Trophoblast cell (in vitro differentiated cells and primary cell): ENCODE measurements at regions not wholly inside any gene's neighbourhood (a gene's known extent, or its start where the extent isn't known, plus 50 kb on each side); places are given as distances from the start of the nearest gene placed in this dataset.
"Not testable (repeated sequence)": the region's sequence is repeated elsewhere in the genome, so short reads cannot be mapped to it uniquely, and the experiment has no call there.

ENCODE experiments used
- DNase-seq, 2 donors: peaks; one replicate each; pipeline ENCODE4 v3.0.0-alpha.2; 2016
- H2AFZ ChIP-seq: 2 replicates; pipeline ENCODE4 v1.6.1; 2013; ENCODE audit warnings: low read length, moderate library complexity, mild to moderate bottlenecking; ENCODE audit not compliant: insufficient read depth, poor library complexity
- H2AK5ac ChIP-seq: 2 replicates; pipeline ENCODE4 v1.6.1; 2013; ENCODE audit warnings: mild to moderate bottlenecking, low read length
- H2BK120ac ChIP-seq: 2 replicates; pipeline ENCODE4 v1.6.1; 2013; ENCODE audit warnings: low read length, mild to moderate bottlenecking, moderate library complexity; ENCODE audit not compliant: insufficient read depth, poor library complexity
- H2BK12ac ChIP-seq: 2 replicates; pipeline ENCODE4 v1.6.1; 2013; ENCODE audit warnings: mild to moderate bottlenecking, low read length, moderate library complexity
- H2BK5ac ChIP-seq: 2 replicates; pipeline ENCODE4 v1.6.1; 2013; ENCODE audit warnings: low read length, low read depth, moderate library complexity, mild to moderate bottlenecking; ENCODE audit not compliant: poor library complexity
- H3K14ac ChIP-seq: 2 replicates; pipeline ENCODE4 v1.6.1; 2013; ENCODE audit warnings: mild to moderate bottlenecking, low read length
- H3K18ac ChIP-seq: 2 replicates; pipeline ENCODE4 v1.6.1; 2013; ENCODE audit warnings: mild to moderate bottlenecking, low read length
- H3K23ac ChIP-seq: 2 replicates; pipeline ENCODE4 v1.6.1; 2013; ENCODE audit warnings: low read length
- H3K27ac ChIP-seq: 2 replicates; pipeline ENCODE4 v1.5.1; 2013; ENCODE audit warnings: low read depth, mild to moderate bottlenecking, inconsistent platforms, low read length, moderate library complexity
- H3K27me3 ChIP-seq: 2 replicates; pipeline ENCODE4 v1.6.1; 2013; ENCODE audit warnings: inconsistent platforms, mild to moderate bottlenecking, low read length, moderate library complexity; ENCODE audit not compliant: insufficient read depth
- H3K36me3 ChIP-seq, 2 experiments: 1 replicate in 1 of 2; 2 replicates in 1 of 2; pipeline ENCODE4 v1.6.1; 2013; ENCODE audit warnings: low read length in 2 of 2, mild to moderate bottlenecking in 2 of 2, moderate library complexity in 1 of 2; ENCODE audit not compliant: insufficient read depth in 2 of 2, control insufficient read depth in 1 of 2
- H3K4ac ChIP-seq: 2 replicates; pipeline ENCODE4 v1.6.1; 2013; ENCODE audit warnings: low read depth, mild to moderate bottlenecking, low read length, moderate library complexity
- H3K4me1 ChIP-seq, 2 experiments: 1 replicate in 1 of 2; 2 replicates in 1 of 2; pipeline ENCODE4 v1.6.1; 2013; ENCODE audit warnings: low read length in 2 of 2, mild to moderate bottlenecking in 2 of 2, moderate library complexity in 1 of 2; ENCODE audit not compliant: insufficient read depth in 2 of 2, control insufficient read depth in 1 of 2
- H3K4me2 ChIP-seq: 2 replicates; pipeline ENCODE4 v1.6.1; 2013; ENCODE audit warnings: inconsistent platforms, mild to moderate bottlenecking, low read length, moderate library complexity
- H3K4me3 ChIP-seq: 2 replicates; pipeline ENCODE4 v1.5.1; 2013; ENCODE audit warnings: mild to moderate bottlenecking, low read depth, low read length, inconsistent platforms
- H3K79me1 ChIP-seq: one replicate; pipeline ENCODE4 v1.6.1; 2013; ENCODE audit warnings: low read length
- H3K79me2 ChIP-seq: 2 replicates; pipeline ENCODE4 v1.6.1; 2013; ENCODE audit warnings: low read length, mild to moderate bottlenecking; ENCODE audit not compliant: control insufficient read depth, insufficient read depth, poor library complexity
- H3K9ac ChIP-seq: 2 replicates; pipeline ENCODE4 v1.6.1; 2013; ENCODE audit warnings: mild to moderate bottlenecking, low read length
- H3K9me3 ChIP-seq: 2 replicates; pipeline ENCODE4 v1.6.1; 2013; ENCODE audit warnings: low read depth, mild to moderate bottlenecking, control low read depth, inconsistent platforms, low read length; ENCODE audit not compliant: insufficient read depth
- H4K12ac ChIP-seq: 2 replicates; pipeline ENCODE4 v1.6.1; 2013; ENCODE audit warnings: low read depth, mild to moderate bottlenecking, low read length, moderate library complexity
- H4K8ac ChIP-seq: 2 replicates; pipeline ENCODE4 v1.6.1; 2013; ENCODE audit warnings: low read depth, mild to moderate bottlenecking, low read length, moderate library complexity
- H4K91ac ChIP-seq: one replicate; pipeline ENCODE4 v1.6.1; 2013; ENCODE audit warnings: low read depth, mild to moderate bottlenecking, low read length, moderate library complexity
- WGBS: extraction: QIAGEN DNeasy Blood & Tissue Kit; methylation state at CpG from one replicate; pipeline ENCODE4 v1.1.7; 2013; ENCODE audit warnings: missing lambda C conversion rate; ENCODE audit not compliant: insufficient read length, insufficient coverage; ENCODE audit errors: extremely low coverage; 5-methylcytosine and 5-hydroxymethylcytosine counted together

GRCh38 chr2:175247159-175247558 is 65.6 kb upstream of the ATP5MC3 start:
- H3K27ac ChIP-seq: no peak overlapping the region
- no peak overlapping the region for H3K18ac ChIP-seq
- H3K4me2 ChIP-seq: no peak overlapping the region
- H3K4me3 ChIP-seq: no peak overlapping the region
- no peak overlapping the region for H2AK5ac ChIP-seq
- no peak overlapping the region for H3K4ac ChIP-seq
- H2AFZ ChIP-seq: no peak overlapping the region
- H3K23ac ChIP-seq: no peak overlapping the region
- no peak overlapping the region for H3K14ac ChIP-seq
- no peak for DNase-seq
- no peaks in the 10 kb centered on the region for H3K4me1 ChIP-seq
- H3K79me2 ChIP-seq: no peaks in the 10 kb centered on the region
- H3K27me3 ChIP-seq: no peaks in the 10 kb centered on the region
- H3K36me3 ChIP-seq: no peaks in the 10 kb centered on the region
- no peaks in the 10 kb centered on the region for H3K79me1 ChIP-seq
- H2BK120ac ChIP-seq: no peak overlapping the region
- H4K12ac ChIP-seq: no peak overlapping the region
- no peak overlapping the region for H4K91ac ChIP-seq
- no peak overlapping the region for H2BK5ac ChIP-seq
- H4K8ac ChIP-seq: no peak overlapping the region
- H3K9ac ChIP-seq: no peak overlapping the region
- H2BK12ac ChIP-seq: no peak overlapping the region
- H3K9me3 ChIP-seq: no peaks in the 10 kb centered on the region

GRCh38 chr2:175244697-175245096 is 63.2 kb upstream of the ATP5MC3 start:
- H3K4me3 ChIP-seq: no peak overlapping the region
- no peak overlapping the region for H4K8ac ChIP-seq
- H3K27ac ChIP-seq: no peak overlapping the region
- H3K4me2 ChIP-seq: no peak overlapping the region
- H3K18ac ChIP-seq: no peak overlapping the region
- no peak overlapping the region for H3K9ac ChIP-seq
- DNase-seq: no peak
- no peaks in the 10 kb centered on the region for H3K27me3 ChIP-seq
- H3K23ac ChIP-seq: no peak overlapping the region
- no peaks in the 10 kb centered on the region for H3K36me3 ChIP-seq
- H3K9me3 ChIP-seq: peaks cover 2% of the 10 kb centered on the region
- H2AFZ ChIP-seq: no peak overlapping the region
- no CpG with 5 or more reads among the region's 1 CpG for WGBS
- H4K91ac ChIP-seq: no peak overlapping the region
- no peaks in the 10 kb centered on the region for H3K79me2 ChIP-seq
- no peak overlapping the region for H2BK12ac ChIP-seq
- no peak overlapping the region for H3K4ac ChIP-seq
- no peaks in the 10 kb centered on the region for H3K4me1 ChIP-seq
- no peak overlapping the region for H2BK120ac ChIP-seq
- H2AK5ac ChIP-seq: no peak overlapping the region
- H3K14ac ChIP-seq: no peak overlapping the region
- H2BK5ac ChIP-seq: no peak overlapping the region
- no peak overlapping the region for H4K12ac ChIP-seq
- no peaks in the 10 kb centered on the region for H3K79me1 ChIP-seq

DNA sequence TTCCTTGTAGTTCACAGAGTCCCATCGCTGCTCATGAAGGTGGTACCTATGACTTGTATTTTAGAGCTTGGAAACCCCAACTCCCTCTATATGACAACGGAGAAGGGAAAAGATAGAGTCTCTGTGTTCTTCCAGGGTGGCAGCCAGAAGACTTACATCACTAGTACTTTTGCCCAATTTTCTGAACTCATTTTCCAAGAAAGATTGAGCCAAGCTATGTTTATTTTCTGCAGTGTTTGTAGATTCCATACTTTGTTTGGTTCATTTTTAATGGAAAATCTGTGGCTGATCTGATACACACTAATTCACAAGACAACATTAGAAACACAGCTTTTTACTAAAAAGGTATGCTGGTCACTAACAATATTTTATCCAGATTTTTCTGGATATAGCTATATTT is 60.2 kb upstream of the ATP5MC3 start:
- Histone ChIP-seq H2BK12ac (no peak overlapping the region), H3K9ac (no peak overlapping the region)

GRCh38 chr2:175240033-175240432 is 58.5 kb upstream of the ATP5MC3 start:
- not testable (repeated sequence) for H3K79me2 ChIP-seq, H2AK5ac ChIP-seq, H3K4ac ChIP-seq, H3K9ac ChIP-seq, DNase-seq, H2AFZ ChIP-seq, H3K4me3 ChIP-seq, H3K23ac ChIP-seq, H3K27ac ChIP-seq, H2BK120ac ChIP-seq, H3K4me1 ChIP-seq, H3K36me3 ChIP-seq, H3K4me2 ChIP-seq, H4K8ac ChIP-seq, H4K12ac ChIP-seq, H2BK12ac ChIP-seq, H3K27me3 ChIP-seq, H2BK5ac ChIP-seq, H3K18ac ChIP-seq, H3K9me3 ChIP-seq, H3K79me1 ChIP-seq, H3K14ac ChIP-seq, H4K91ac ChIP-seq
- WGBS: no CpG with 5 or more reads among the region's 2 CpGs

More for the DNA sequence above, 60.2 kb upstream of the ATP5MC3 start:
- no peak for DNase-seq
- Histone ChIP-seq H3K27ac (no peak overlapping the region), H3K4me3 (no peak overlapping the region), H3K14ac (no peak overlapping the region), H3K27me3 (no peaks in the 10 kb centered on the region), H3K18ac (no peak overlapping the region), H3K4me2 (no peak overlapping the region), H3K23ac (no peak overlapping the region), H3K79me2 (no peaks in the 10 kb centered on the region), H3K36me3 (no peaks in the 10 kb centered on the region), H3K4me1 (no peaks in the 10 kb centered on the region), H3K79me1 (no peaks in the 10 kb centered on the region), H2BK5ac (no peak overlapping the region), H3K4ac (no peak overlapping the region), H2AFZ (no peak overlapping the region), H4K91ac (no peak overlapping the region), H3K9me3 (peaks cover 9% of the 10 kb centered on the region), H2AK5ac (no peak overlapping the region), H4K8ac (no peak overlapping the region), H2BK120ac (no peak overlapping the region), H4K12ac (no peak overlapping the region)
- no CpG with 5 or more reads among the region's 2 CpGs for WGBS
